Ishikawa (cell line): ENCODE measurements at regions not wholly inside any gene's neighbourhood (a gene's known extent, or its start where the extent isn't known, plus 50 kb on each side); places are given as distances from the start of the nearest gene placed in this dataset.

ENCODE experiments used
- CEBPB ChIP-seq: IDR thresholded peaks from 2 replicates; pipeline ENCODE4 v1.6.1; 2012
- CREB1 ChIP-seq: IDR thresholded peaks from 2 replicates; pipeline ENCODE4 v1.6.1; 2012; ENCODE audit warnings: low read depth
- EGR1 ChIP-seq: IDR thresholded peaks from 2 replicates; pipeline ENCODE4 v1.6.1; 2012
- EP300 ChIP-seq: IDR thresholded peaks from 2 replicates; pipeline ENCODE4 v1.6.1; 2012; ENCODE audit warnings: borderline replicate concordance
- FOXM1 ChIP-seq: IDR thresholded peaks from 2 replicates; pipeline ENCODE4 v1.6.1; 2012; ENCODE audit warnings: low read depth, borderline replicate concordance
- MAX ChIP-seq: IDR thresholded peaks from 2 replicates; pipeline ENCODE4 v1.6.1; 2012
- NFIC ChIP-seq: IDR thresholded peaks from 2 replicates; pipeline ENCODE4 v1.6.1; 2012
- RAD21 ChIP-seq: IDR thresholded peaks from 2 replicates; pipeline ENCODE4 v1.6.1; 2012; ENCODE audit warnings: low read depth
- REST ChIP-seq: IDR thresholded peaks from 2 replicates; pipeline ENCODE4 v1.6.1; 2012; ENCODE audit warnings: low read depth, mild to moderate bottlenecking
- TAF1 ChIP-seq: IDR thresholded peaks from 2 replicates; pipeline ENCODE4 v1.6.1; 2012; ENCODE audit warnings: low read depth, mild to moderate bottlenecking
- TCF12 ChIP-seq: IDR thresholded peaks from 2 replicates; pipeline ENCODE4 v1.6.1; 2012; ENCODE audit warnings: low read depth
- TEAD4 ChIP-seq: IDR thresholded peaks from 2 replicates; pipeline ENCODE4 v1.6.1; 2012
- USF1 ChIP-seq: IDR thresholded peaks from 2 replicates; pipeline ENCODE4 v1.6.1; 2012
- YY1 ChIP-seq: IDR thresholded peaks from 2 replicates; pipeline ENCODE4 v1.6.1; 2012; ENCODE audit warnings: low read depth
- ZBTB7A ChIP-seq: IDR thresholded peaks from 2 replicates; pipeline ENCODE4 v1.6.1; 2012; ENCODE audit warnings: low read depth

DNA sequence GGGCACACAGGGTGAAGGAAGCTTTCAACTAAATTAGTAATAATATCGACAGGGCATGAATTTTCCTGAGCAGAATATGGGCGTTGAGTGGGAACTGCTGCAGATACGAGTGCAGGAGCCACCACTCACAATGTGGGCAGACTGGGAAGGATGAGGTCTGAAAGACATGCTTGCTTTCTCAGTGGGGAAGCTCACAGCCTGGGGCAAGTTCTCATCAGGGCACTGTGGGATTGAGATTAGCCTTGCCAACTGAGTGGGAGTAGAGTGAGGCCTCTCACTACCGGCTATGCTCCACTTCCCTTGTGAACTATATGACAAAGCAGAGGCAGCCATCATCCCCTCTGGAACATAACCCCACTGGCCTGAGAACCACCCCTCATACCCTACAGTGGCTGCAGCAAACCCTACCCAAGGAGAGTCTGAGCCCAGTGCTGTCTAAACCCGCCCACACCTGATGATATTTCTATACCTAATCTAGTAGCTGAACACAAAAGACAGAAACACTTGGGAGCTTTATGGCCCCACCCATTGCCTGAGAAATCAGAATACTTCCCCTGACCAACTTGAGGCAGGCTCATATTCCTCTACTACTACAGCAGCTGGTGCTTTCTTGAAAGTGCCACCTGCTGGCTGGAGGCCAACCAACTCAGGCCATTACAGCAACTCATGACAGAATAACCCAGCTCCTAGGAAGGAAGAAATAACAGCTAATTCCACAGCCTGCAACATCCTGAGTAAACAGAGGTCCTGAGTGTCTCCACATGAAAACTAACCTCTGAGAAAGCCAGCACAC is 173.7 kb upstream of the SPEF2 start:
- TF ChIP-seq USF1 = no peak
- no peak for TF ChIP-seq REST
- TF ChIP-seq NFIC = no peak
- no peak for TF ChIP-seq TEAD4
- no peak for TF ChIP-seq ZBTB7A

GRCh38 chr5:35442885-35443639 is 174.6 kb upstream of the SPEF2 start:
- no peak for TF ChIP-seq MAX
- TF ChIP-seq RAD21 = no peak
- TF ChIP-seq TEAD4 = no peak
- TF ChIP-seq ZBTB7A = no peak
- no peak for TF ChIP-seq YY1
- TF ChIP-seq TCF12 = no peak
- no peak for TF ChIP-seq NFIC
- TF ChIP-seq CREB1 = no peak
- TF ChIP-seq FOXM1 = no peak
- no peak for TF ChIP-seq USF1

GRCh38 chr5:35440409-35440808 is 177.3 kb upstream of the SPEF2 start:
- TF ChIP-seq RAD21 (no peak), ZBTB7A (no peak), TEAD4 (no peak), TCF12 (no peak), TAF1 (no peak), MAX (no peak), NFIC (no peak), USF1 (no peak), EP300 (no peak), FOXM1 (no peak), REST (no peak), CEBPB (no peak), CREB1 (no peak), EGR1 (no peak), YY1 (no peak)

GRCh38 chr5:35438786-35439185 is 178.9 kb upstream of the SPEF2 start:
- TF ChIP-seq NFIC = no peak
- no peak for TF ChIP-seq FOXM1
- no peak for TF ChIP-seq TAF1
- TF ChIP-seq RAD21 = no peak

- no peak for TF ChIP-seq CREB1
- TF ChIP-seq USF1 = no peak
- TF ChIP-seq MAX = no peak
- TF ChIP-seq CEBPB = no peak
- no peak for TF ChIP-seq FOXM1
- no peak for TF ChIP-seq YY1
- TF ChIP-seq TAF1 = no peak
- no peak for TF ChIP-seq TEAD4
- no peak for TF ChIP-seq NFIC
- TF ChIP-seq EP300 = no peak
- no peak for TF ChIP-seq RAD21
- TF ChIP-seq EGR1 = no peak
- TF ChIP-seq REST = no peak
- no peak for TF ChIP-seq ZBTB7A
- TF ChIP-seq TCF12 = no peak
Measured at GRCh38 chr5:35438288-35438687, 179.4 kb upstream of the SPEF2 start.
